SK-N-SH (cell line): ENCODE measurements at regions not wholly inside any gene's neighbourhood (a gene's known extent, or its start where the extent isn't known, plus 50 kb on each side); places are given as distances from the start of the nearest gene placed in this dataset.

Experiments used
- CTCF ChIA-PET: fragments of 300-600, 350-600 bp; formaldehyde crosslinking; extraction: SDS; loops from one replicate; lab custom pipeline; 2021; lab: Yijun Ruan, JAX
- POLR2A ChIA-PET: fragments of 350-600 bp; sonication (Branson Sonifier 250); formaldehyde crosslinking; extraction: SDS; loops from one replicate; lab custom pipeline; 2020; ENCODE audit warnings: antibody characterized with exemption, inconsistent platforms; lab: Yijun Ruan, JAX
- DNase-seq: peaks from one replicate; pipeline ENCODE4 v3.0.0; 2012
- H2AFZ ChIP-seq: fragments of 200-600 bp; sonication (generic); 2 replicates; pipeline ENCODE4 v1.8.1; 2016; ENCODE audit warnings: antibody characterized with exemption, mild to moderate bottlenecking, low read depth
- H3F3A ChIP-seq: fragments of 200-600 bp; sonication (generic); replicated peaks from 2 replicates; pipeline ENCODE3; 2016; ENCODE audit warnings: antibody characterized with exemption, mild to moderate bottlenecking; ENCODE audit not compliant: insufficient read depth
- H3K27ac ChIP-seq, 2 experiments: fragments of 200-500 bp in 1 of 2; fragments of 200-600 bp in 1 of 2; sonication (Bioruptor generic) in 1 of 2; sonication (generic), shearing (Covaris generic) in 1 of 2; 2 replicates each; pipeline versions ENCODE4 v1.5.1 to v1.6.1; 2014 to 2016; ENCODE audit warnings: low read depth in 2 of 2, inconsistent platforms in 1 of 2, low read length in 1 of 2, mild to moderate bottlenecking in 1 of 2, mixed read lengths in 1 of 2
- H3K27me3 ChIP-seq: fragments of 200-600 bp; sonication (generic), shearing (Covaris generic); 2 replicates; pipeline ENCODE4 v1.6.1; 2016; ENCODE audit warnings: mixed run types; ENCODE audit not compliant: insufficient read depth
- H3K36me3 ChIP-seq, 2 experiments: fragments of 200-500 bp in 1 of 2; fragments of 200-600 bp in 1 of 2; sonication (Bioruptor generic) in 1 of 2; sonication (generic) in 1 of 2; replicated peaks in 1 of 2; 2 replicates each; pipeline versions ENCODE3 to v1.5.1; 2014 to 2016; ENCODE audit warnings: low read length in 1 of 2, mild to moderate bottlenecking in 1 of 2; ENCODE audit not compliant: insufficient read depth in 2 of 2, control insufficient read depth in 1 of 2
- H3K4me1 ChIP-seq, 2 experiments: fragments of 200-500 bp in 1 of 2; fragments of 200-600 bp in 1 of 2; sonication (Bioruptor generic) in 1 of 2; sonication (generic), shearing (Covaris generic) in 1 of 2; 2 replicates each; pipeline versions ENCODE4 v1.5.1 to v1.6.1; 2014 to 2016; ENCODE audit warnings: low read depth in 1 of 2, low read length in 1 of 2, mixed run types in 1 of 2; ENCODE audit not compliant: insufficient read depth in 2 of 2, control insufficient read depth in 1 of 2
- H3K4me2 ChIP-seq: fragments of 200-600 bp; sonication (generic), shearing (Covaris generic); 2 replicates; pipeline ENCODE4 v1.6.1; 2017; ENCODE audit warnings: mixed run types
- H3K4me3 ChIP-seq, 2 experiments: fragments of 200-500 bp in 1 of 2; fragments of 200-600 bp in 1 of 2; sonication (Bioruptor generic) in 1 of 2; sonication (generic), shearing (Covaris generic) in 1 of 2; 2 replicates each; pipeline versions ENCODE4 v1.5.1 to v1.8.1; 2014 to 2016; ENCODE audit warnings: low read depth in 2 of 2, inconsistent platforms in 1 of 2, low read length in 1 of 2, mild to moderate bottlenecking in 1 of 2, mixed read lengths in 1 of 2, moderate library complexity in 1 of 2
- H3K79me2 ChIP-seq: fragments of 200-600 bp; sonication (generic); 2 replicates; pipeline ENCODE4 v1.8.1; 2017; ENCODE audit warnings: mild to moderate bottlenecking; ENCODE audit not compliant: insufficient read depth
- H3K9ac ChIP-seq: fragments of 200-600 bp; sonication (generic); 2 replicates; pipeline ENCODE4 v1.6.1; 2017; ENCODE audit warnings: mixed run types
- H3K9me2 ChIP-seq: fragments of 200-600 bp; sonication (generic); 2 replicates; pipeline ENCODE4 v1.6.1; 2017; ENCODE audit warnings: mixed run types
- H3K9me3 ChIP-seq: fragments of 200-600 bp; sonication (generic); 2 replicates; pipeline ENCODE4 v1.6.1; 2017; ENCODE audit warnings: mixed run types, mild to moderate bottlenecking, moderate library complexity
- H4K20me1 ChIP-seq: fragments of 200-600 bp; sonication (generic); 2 replicates; pipeline ENCODE4 v1.6.1; 2017; ENCODE audit warnings: mild to moderate bottlenecking, mixed run types; ENCODE audit not compliant: insufficient read depth
- CHD2 ChIP-seq: fragments of 150-350 bp; IDR thresholded peaks from 2 replicates; pipeline ENCODE4 v1.6.1; 2018; ENCODE audit warnings: low read length; ENCODE audit not compliant: partially characterized antibody
- CTCF ChIP-seq: fragments of 200-600 bp; sonication (generic); IDR thresholded peaks from 2 replicates; pipeline ENCODE4 v1.6.1; 2017; ENCODE audit warnings: antibody characterized with exemption, mild to moderate bottlenecking, moderate library complexity
- EP300 ChIP-seq, 2 experiments: IDR thresholded peaks; 2 replicates each; pipeline versions ENCODE4 v1.4.0 to v1.6.1; 2012; ENCODE audit warnings: borderline replicate concordance in 1 of 2, low read depth in 1 of 2, low read length in 1 of 2
- EZH2phosphoT487 ChIP-seq: fragments of 200-600 bp; sonication (generic); IDR thresholded peaks from 2 replicates; pipeline ENCODE4 v1.6.1; 2017; ENCODE audit warnings: low read depth, mixed run types, mild to moderate bottlenecking, antibody characterized with exemption, moderate library complexity, borderline replicate concordance
- FOSL2 ChIP-seq: IDR thresholded peaks from 2 replicates; pipeline ENCODE4 v1.4.0; 2012; ENCODE audit warnings: low read depth, mild to moderate bottlenecking, moderate library complexity, borderline replicate concordance
- FOXJ3 ChIP-seq: sonication (generic); formaldehyde crosslinking; IDR thresholded peaks from 2 replicates; pipeline ENCODE4 v1.5.1; 2020; ENCODE audit warnings: mild to moderate bottlenecking, missing genetic modification reagents
- FOXM1 ChIP-seq: IDR thresholded peaks from 2 replicates; pipeline ENCODE4 v1.4.0; 2012; ENCODE audit warnings: low read depth, mild to moderate bottlenecking
- GABPA ChIP-seq: IDR thresholded peaks from 2 replicates; pipeline ENCODE4 v1.4.0; 2012; ENCODE audit warnings: low read depth, mild to moderate bottlenecking
- IRF3 ChIP-seq: fragments of 150-350 bp; IDR thresholded peaks from 2 replicates; pipeline ENCODE4 v1.6.1; 2016; ENCODE audit warnings: mild to moderate bottlenecking, low read depth, low read length
- JUND ChIP-seq: IDR thresholded peaks from 2 replicates; pipeline ENCODE4 v1.4.0; 2012
- NFIC ChIP-seq: IDR thresholded peaks from 2 replicates; pipeline ENCODE4 v1.4.0; 2012; ENCODE audit warnings: borderline replicate concordance
- RFX5 ChIP-seq: IDR thresholded peaks from 2 replicates; pipeline ENCODE4 v1.6.1; 2012; ENCODE audit warnings: mild to moderate bottlenecking, improper control_type of control experiment, low read length
- SIN3A ChIP-seq: IDR thresholded peaks from 2 replicates; pipeline ENCODE4 v1.6.1; 2012; ENCODE audit warnings: low read depth, mild to moderate bottlenecking, low read length, moderate library complexity, borderline replicate concordance
- SMC3 ChIP-seq: IDR thresholded peaks from 2 replicates; pipeline ENCODE4 v1.6.1; 2012; ENCODE audit warnings: low read depth, low read length, improper control_type of control experiment
- TCF12 ChIP-seq: IDR thresholded peaks from 2 replicates; pipeline ENCODE4 v1.4.0; 2012
- TEAD4 ChIP-seq: IDR thresholded peaks from 2 replicates; pipeline ENCODE4 v1.4.0; 2012; ENCODE audit warnings: mild to moderate bottlenecking, borderline replicate concordance; ENCODE audit not compliant: insufficient read depth
- USF1 ChIP-seq: IDR thresholded peaks from 2 replicates; pipeline ENCODE4 v1.4.0; 2012; ENCODE audit warnings: low read depth, borderline replicate concordance
- YY1 ChIP-seq: IDR thresholded peaks from 2 replicates; pipeline ENCODE4 v1.4.0; 2012; ENCODE audit warnings: low read depth, mild to moderate bottlenecking
- TF ChIP-seq, protein P1 (sequence below): IDR thresholded peaks from 2 replicates; pipeline ENCODE4 v1.4.0; 2012; ENCODE audit warnings: low read depth, borderline replicate concordance
- TF ChIP-seq, protein P2 (sequence below): IDR thresholded peaks from 2 replicates; pipeline ENCODE4 v1.4.0; 2012; ENCODE audit warnings: low read depth

GRCh38 chr7:120097774-120098173, 175.2 kb upstream of the KCND2 start:
- POLR2A ChIA-PET: no interaction called here
- Histone ChIP-seq H3K4me2 (no peak overlapping the region), H2AFZ (no peak overlapping the region), H3K9me2 (no peaks in the 10 kb centered on the region), H3K9ac (no peak overlapping the region), H3K4me3 (no peak overlapping the region), H3K79me2 (no peaks in the 10 kb centered on the region), H4K20me1 (no peaks in the 10 kb centered on the region), H3F3A (no peaks in the 10 kb centered on the region), H3K4me1 (no peaks in the 10 kb centered on the region), H3K27ac (no peak overlapping the region), H3K36me3 (no peaks in the 10 kb centered on the region), H3K27me3 (no peaks in the 10 kb centered on the region), H3K9me3 (no peaks in the 10 kb centered on the region)
- DNase-seq: no peak
- TF ChIP-seq USF1: no peak
- TF ChIP-seq CHD2: no peak
- no peak for TF ChIP-seq IRF3
- no peak for TF ChIP-seq FOXJ3
- no peak for TF ChIP-seq TCF12
- TF ChIP-seq SIN3A: no peak
- no peak for TF ChIP-seq RFX5
- TF ChIP-seq, protein P1, sequence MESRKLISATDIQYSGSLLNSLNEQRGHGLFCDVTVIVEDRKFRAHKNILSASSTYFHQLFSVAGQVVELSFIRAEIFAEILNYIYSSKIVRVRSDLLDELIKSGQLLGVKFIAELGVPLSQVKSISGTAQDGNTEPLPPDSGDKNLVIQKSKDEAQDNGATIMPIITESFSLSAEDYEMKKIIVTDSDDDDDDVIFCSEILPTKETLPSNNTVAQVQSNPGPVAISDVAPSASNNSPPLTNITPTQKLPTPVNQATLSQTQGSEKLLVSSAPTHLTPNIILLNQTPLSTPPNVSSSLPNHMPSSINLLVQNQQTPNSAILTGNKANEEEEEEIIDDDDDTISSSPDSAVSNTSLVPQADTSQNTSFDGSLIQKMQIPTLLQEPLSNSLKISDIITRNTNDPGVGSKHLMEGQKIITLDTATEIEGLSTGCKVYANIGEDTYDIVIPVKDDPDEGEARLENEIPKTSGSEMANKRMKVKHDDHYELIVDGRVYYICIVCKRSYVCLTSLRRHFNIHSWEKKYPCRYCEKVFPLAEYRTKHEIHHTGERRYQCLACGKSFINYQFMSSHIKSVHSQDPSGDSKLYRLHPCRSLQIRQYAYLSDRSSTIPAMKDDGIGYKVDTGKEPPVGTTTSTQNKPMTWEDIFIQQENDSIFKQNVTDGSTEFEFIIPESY: no peak
- no peak for TF ChIP-seq CTCF
- TF ChIP-seq, protein P2, sequence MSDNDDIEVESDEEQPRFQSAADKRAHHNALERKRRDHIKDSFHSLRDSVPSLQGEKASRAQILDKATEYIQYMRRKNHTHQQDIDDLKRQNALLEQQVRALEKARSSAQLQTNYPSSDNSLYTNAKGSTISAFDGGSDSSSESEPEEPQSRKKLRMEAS: no peak
- no peak for TF ChIP-seq JUND
- no peak for TF ChIP-seq FOXM1
- TF ChIP-seq EZH2phosphoT487: no peak
- TF ChIP-seq EP300 (IDR thresholded peaks at IDR 0.05; ENCODE audit: borderline replicate concordance in 1 of 2, low read depth in 1 of 2, low read length in 1 of 2): no peak
- TF ChIP-seq YY1: no peak
- TF ChIP-seq GABPA: no peak
- TF ChIP-seq FOSL2: no peak
- TF ChIP-seq SMC3: no peak
- TF ChIP-seq TEAD4: no peak
- no peak for TF ChIP-seq NFIC
- CTCF ChIA-PET: no interaction called here
